Astrocyte of the spinal cord (primary cell): ENCODE measurements at regions not wholly inside any gene's neighbourhood (a gene's known extent, or its start where the extent isn't known, plus 50 kb on each side); places are given as distances from the start of the nearest gene placed in this dataset.
A peak's percentile ranks its signal among the peaks of the same experiment; 100 is the strongest.

Source experiments
- DNase-seq: peaks from one replicate; pipeline ENCODE4 v3.0.0; 2011; ENCODE audit warnings: low read depth, low spot score
- H3K4me3 ChIP-seq: 2 replicates; pipeline ENCODE4 v1.5.1; 2011; ENCODE audit warnings: low read depth, mild to moderate bottlenecking, low read length, moderate library complexity
- in situ Hi-C: cut with HindIII; loops from 2 replicates; pipeline ENCODE4 v1.10.0; 2017; ENCODE audit warnings: low sequenced_read_pairs
- TF ChIP-seq, protein P1 (sequence below): IDR thresholded peaks from 2 replicates; pipeline ENCODE4 v1.5.1; 2012; ENCODE audit warnings: low read depth, mild to moderate bottlenecking, low read length, inconsistent platforms

DNA sequence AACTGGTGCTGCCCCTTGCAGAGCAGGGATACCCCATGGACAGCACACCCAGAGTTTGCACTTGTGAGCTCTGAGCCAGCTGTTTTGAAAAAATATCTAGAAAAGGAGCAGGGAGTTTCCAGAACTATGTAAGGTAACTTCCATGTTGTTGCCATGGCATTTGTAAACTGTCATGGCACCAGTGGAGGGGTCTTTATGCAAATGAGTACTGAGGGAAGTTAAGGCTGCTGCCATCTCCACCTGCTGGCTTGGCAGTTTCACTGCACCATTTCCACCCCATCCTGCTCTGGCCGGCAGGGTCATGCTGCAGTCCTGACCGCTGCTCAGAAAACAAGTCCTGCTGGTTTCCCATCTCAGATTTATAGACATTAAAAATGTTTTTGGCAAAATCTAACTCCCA lies 52.3 kb upstream of the SNTG2 start:
- no peak overlapping the region for H3K4me3 ChIP-seq
- in situ Hi-C loops: no loop called here
- TF ChIP-seq, protein P1, sequence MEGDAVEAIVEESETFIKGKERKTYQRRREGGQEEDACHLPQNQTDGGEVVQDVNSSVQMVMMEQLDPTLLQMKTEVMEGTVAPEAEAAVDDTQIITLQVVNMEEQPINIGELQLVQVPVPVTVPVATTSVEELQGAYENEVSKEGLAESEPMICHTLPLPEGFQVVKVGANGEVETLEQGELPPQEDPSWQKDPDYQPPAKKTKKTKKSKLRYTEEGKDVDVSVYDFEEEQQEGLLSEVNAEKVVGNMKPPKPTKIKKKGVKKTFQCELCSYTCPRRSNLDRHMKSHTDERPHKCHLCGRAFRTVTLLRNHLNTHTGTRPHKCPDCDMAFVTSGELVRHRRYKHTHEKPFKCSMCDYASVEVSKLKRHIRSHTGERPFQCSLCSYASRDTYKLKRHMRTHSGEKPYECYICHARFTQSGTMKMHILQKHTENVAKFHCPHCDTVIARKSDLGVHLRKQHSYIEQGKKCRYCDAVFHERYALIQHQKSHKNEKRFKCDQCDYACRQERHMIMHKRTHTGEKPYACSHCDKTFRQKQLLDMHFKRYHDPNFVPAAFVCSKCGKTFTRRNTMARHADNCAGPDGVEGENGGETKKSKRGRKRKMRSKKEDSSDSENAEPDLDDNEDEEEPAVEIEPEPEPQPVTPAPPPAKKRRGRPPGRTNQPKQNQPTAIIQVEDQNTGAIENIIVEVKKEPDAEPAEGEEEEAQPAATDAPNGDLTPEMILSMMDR: peak; percentile 17
- DNase-seq: no peak

DNA sequence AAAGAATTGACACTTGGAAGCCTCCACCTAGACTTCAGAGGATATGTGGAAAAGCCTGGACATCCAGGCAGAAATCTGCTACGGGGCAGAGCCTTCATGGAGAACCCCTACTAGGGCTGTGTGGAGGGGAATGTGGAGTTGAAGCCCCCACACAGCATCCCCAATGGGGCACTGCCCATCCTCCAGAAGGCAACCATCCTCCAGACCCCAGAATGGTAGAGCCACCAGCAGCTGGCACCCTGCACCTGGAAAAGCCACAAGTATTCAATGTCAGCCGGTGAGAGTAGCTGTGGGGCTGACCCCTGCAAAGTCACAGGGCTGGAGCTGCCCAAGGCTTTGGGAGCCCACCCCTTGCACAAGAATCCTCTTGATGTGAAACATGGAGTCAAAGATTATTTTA lies 53.6 kb upstream of the SNTG2 start:
- no peak overlapping the region for H3K4me3 ChIP-seq
- no peak for DNase-seq
- in situ Hi-C loops: no loop called here
- TF ChIP-seq, protein P1: no peak

DNA sequence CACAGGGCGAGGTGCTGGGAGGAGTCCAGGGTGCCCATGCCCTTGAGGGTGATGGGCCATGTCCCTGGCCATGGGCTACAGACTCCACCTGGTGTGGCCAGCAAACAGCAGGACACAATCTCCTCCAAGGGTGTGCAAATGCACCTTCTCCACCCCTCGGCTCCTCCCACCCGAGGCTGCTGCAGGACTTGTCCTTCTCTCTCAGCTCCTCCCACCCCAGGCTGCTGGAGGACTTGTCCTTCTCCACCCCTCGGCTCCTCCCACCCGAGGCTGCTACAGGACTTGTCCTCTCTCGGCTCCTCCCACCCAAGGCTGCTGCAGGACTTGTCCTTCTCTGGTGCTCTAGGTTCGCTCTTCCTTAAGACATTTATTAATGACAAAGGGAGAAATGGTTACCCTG lies 57.3 kb upstream of the SNTG2 start:
- TF ChIP-seq, protein P1: no peak
- H3K4me3 ChIP-seq: no peak overlapping the region
- in situ Hi-C loops: no loop called here
- DNase-seq: no peak

DNA sequence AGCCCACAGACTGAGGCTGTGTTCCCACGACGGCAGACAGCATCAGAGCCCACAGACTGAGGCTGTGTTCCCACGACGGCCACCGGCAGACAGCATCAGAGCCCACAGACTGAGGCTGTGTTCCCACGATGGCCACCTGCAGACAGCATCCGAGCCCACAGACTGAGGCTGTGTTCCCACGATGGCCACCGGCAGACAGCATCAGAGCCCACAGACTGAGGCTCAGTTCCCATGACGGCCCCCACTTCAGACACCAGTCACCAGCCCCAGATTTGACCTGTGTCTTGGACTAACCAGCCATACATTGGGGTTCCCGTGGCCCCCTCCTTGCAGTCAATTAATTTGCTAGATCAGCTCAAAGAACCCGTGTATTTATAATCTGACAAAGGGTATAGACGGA lies 57.8 kb upstream of the SNTG2 start:
- in situ Hi-C loops: no loop called here
- TF ChIP-seq, protein P1: no peak
- DNase-seq: no peak
- H3K4me3 ChIP-seq: no peak overlapping the region

DNA sequence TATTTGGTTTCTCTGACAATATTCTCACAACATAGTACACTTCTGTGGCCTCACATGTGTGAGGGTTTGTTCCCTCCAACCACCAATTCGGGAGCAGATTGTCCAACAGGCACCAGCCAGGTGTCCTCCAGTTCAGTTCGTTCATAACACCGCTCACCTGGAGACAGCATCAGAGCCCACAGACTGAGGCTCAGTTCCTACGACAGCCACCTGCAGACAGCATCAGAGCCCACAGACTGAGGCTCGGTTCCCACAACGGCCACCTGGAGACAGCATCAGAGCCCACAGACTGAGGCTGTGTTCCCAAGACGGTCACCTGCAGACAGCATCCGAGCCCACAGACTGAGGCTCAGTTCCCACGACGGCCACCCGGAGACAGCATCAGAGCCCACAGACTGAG lies 58.2 kb upstream of the SNTG2 start:
- in situ Hi-C loops: no loop called here
- no peak overlapping the region for H3K4me3 ChIP-seq
- TF ChIP-seq, protein P1: no peak
- no peak for DNase-seq

DNA sequence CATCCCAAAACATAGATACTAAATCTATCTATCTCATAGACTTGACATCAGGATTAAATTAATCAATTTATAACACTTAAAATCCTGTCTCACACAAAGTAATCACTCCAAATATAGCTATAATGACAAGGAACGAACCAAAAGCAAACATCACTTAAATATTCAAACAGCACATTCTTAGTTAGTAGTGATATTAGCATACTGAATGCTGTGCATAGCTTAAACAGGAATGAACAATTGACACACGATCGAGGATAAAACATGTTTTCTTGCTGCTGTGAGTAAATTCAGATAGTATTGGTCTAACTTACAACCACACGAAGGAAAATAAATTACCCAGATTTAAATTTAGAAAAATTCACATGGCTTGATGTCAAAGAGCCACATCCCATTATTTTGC lies 58.9 kb upstream of the SNTG2 start:
- H3K4me3 ChIP-seq: no peak overlapping the region
- TF ChIP-seq, protein P1: no peak
- in situ Hi-C loops: no loop called here

DNA sequence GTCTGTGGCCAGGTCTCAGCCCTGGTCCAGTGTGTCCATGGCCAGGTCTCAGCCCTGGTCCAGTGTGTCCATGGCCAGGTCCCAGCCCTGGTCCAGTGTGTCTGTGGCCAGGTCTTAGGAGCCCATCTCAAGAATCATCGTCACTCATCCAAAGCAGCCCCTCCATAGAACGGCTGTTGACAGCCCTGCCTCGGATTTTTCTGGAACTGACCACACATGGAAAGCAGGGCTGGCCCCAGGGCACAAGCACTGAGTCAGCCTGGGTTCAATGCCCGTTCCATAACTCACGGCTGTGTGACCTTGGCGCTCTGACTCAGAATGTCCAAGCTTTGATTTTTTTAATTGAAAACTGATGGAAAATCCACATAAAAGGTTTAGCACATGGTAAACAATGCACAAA lies 59.9 kb upstream of the SNTG2 start:
- TF ChIP-seq, protein P1: no peak
- in situ Hi-C loops: no loop called here
- no peak for DNase-seq
- H3K4me3 ChIP-seq: no peak overlapping the region

More for the DNA sequence above, 58.9 kb upstream of the SNTG2 start:
- no peak for DNase-seq
